HepG2 (cell line): ENCODE measurements at regions not wholly inside any gene's neighbourhood (a gene's known extent, or its start where the extent isn't known, plus 50 kb on each side); places are given as distances from the start of the nearest gene placed in this dataset.

Experiments used
- ATAC-seq: fragments of 200-7000 bp; cut with Tn5 transposase; 3 replicates; pipeline ENCODE4 v1.9.1; 2020; ENCODE audit warnings: mild to moderate bottlenecking, moderate library complexity
- BruUV-seq: library from RNA; stranded (reverse); fragments of 400-500 nt; replicated peaks from 2 replicates; lab custom pipeline; 2021; lab: Mats Ljungman, UMichigan
- CTCF ChIA-PET: fragments of 300-600 bp; formaldehyde crosslinking; extraction: SDS; loops from one replicate; lab custom pipeline; 2021; ENCODE audit warnings: low total read pairs, inconsistent platforms, low intra/inter-chr PET ratio; lab: Yijun Ruan, JAX
- POLR2A ChIA-PET: fragments of 350-600 bp; sonication (Branson Sonifier 250); formaldehyde crosslinking; loops from one replicate; lab custom pipeline; 2020; ENCODE audit warnings: antibody characterized with exemption, inconsistent platforms; lab: Yijun Ruan, JAX
- DNase-seq: peaks from one replicate; pipeline ENCODE4 v3.0.0-alpha.2; 2015; ENCODE audit warnings: low spot score
- FAIRE-seq: peaks from 3 replicates; lab custom pipeline; 2011; peaks lifted over from hg19 to GRCh38; lab: Jason Lieb, UNC
- H2AFZ ChIP-seq: one replicate; pipeline ENCODE4 v1.6.1; 2011; ENCODE audit warnings: low read length, inconsistent platforms
- H3K27ac ChIP-seq: fragments of 300-600 bp; 3 replicates; pipeline ENCODE4 v1.8.0; 2011; ENCODE audit warnings: mixed run types, mild to moderate bottlenecking, mixed read lengths, low read length, inconsistent platforms; ENCODE audit not compliant: insufficient read depth; ENCODE audit errors: extremely low read length
- H3K27me3 ChIP-seq, 2 experiments: fragments of 200-600 bp in 1 of 2; 2 replicates in 1 of 2; 3 replicates in 1 of 2; pipeline versions ENCODE4 v1.6.0 to v1.8.0; 2011; ENCODE audit warnings: low read length in 2 of 2, mild to moderate bottlenecking in 2 of 2, moderate library complexity in 2 of 2, inconsistent platforms in 1 of 2; ENCODE audit not compliant: insufficient read depth in 2 of 2, control insufficient read depth in 1 of 2
- H3K36me3 ChIP-seq, 2 experiments: fragments of 200-600 bp in 1 of 2; replicated peaks in 1 of 2; 2 replicates in 1 of 2; 3 replicates in 1 of 2; pipeline versions ENCODE4 v1.5.1 to v1.8.0; 2011; ENCODE audit warnings: low read length in 2 of 2, inconsistent platforms in 1 of 2; ENCODE audit not compliant: insufficient read depth in 2 of 2, control insufficient read depth in 1 of 2
- H3K4me1 ChIP-seq: 2 replicates; pipeline ENCODE4 v1.5.1; 2012; ENCODE audit warnings: low read length, inconsistent platforms; ENCODE audit not compliant: insufficient read depth
- H3K4me2 ChIP-seq: 2 replicates; pipeline ENCODE4 v1.6.0; 2011; ENCODE audit warnings: low read depth, low read length, inconsistent platforms
- H3K4me3 ChIP-seq, 3 experiments: fragments of 200-600 bp in 1 of 3; sonication (generic), shearing (Covaris generic) in 1 of 3; replicated peaks in 1 of 3; 2 replicates each; pipeline ENCODE4 v1.5.1; 2011 to 2016; ENCODE audit warnings: low read length in 3 of 3, inconsistent platforms in 2 of 3, low read depth in 2 of 3, mild to moderate bottlenecking in 2 of 3, control low read depth in 1 of 3, mixed read lengths in 1 of 3; ENCODE audit not compliant: insufficient read depth in 1 of 3
- H3K79me2 ChIP-seq: one replicate; pipeline ENCODE4 v1.6.1; 2011; ENCODE audit warnings: low read length, inconsistent platforms; ENCODE audit not compliant: insufficient read depth
- H3K9ac ChIP-seq: 2 replicates; pipeline ENCODE4 v1.6.0; 2011; ENCODE audit warnings: mild to moderate bottlenecking, low read depth, low read length, inconsistent platforms; ENCODE audit not compliant: insufficient read depth
- H3K9me3 ChIP-seq: 2 replicates; pipeline ENCODE4 v1.5.1; 2012; ENCODE audit warnings: mild to moderate bottlenecking, low read length
- H4K20me1 ChIP-seq: 2 replicates; pipeline ENCODE4 v1.6.0; 2011; ENCODE audit warnings: inconsistent platforms, mild to moderate bottlenecking, low read length, moderate library complexity; ENCODE audit not compliant: insufficient read depth
- HNF4A ChIP-seq: sonication (generic); formaldehyde crosslinking; IDR thresholded peaks from 2 replicates; pipeline ENCODE4 v1.4.0; 2020; ENCODE audit warnings: missing genetic modification reagents
- MEF2D ChIP-seq: sonication (generic); formaldehyde crosslinking; IDR thresholded peaks from 2 replicates; pipeline ENCODE4 v1.5.1; 2020; ENCODE audit warnings: mild to moderate bottlenecking, missing genetic modification reagents
- NR1H2 ChIP-seq: sonication (generic); formaldehyde crosslinking; IDR thresholded peaks from 2 replicates; pipeline ENCODE4 v1.8.1; 2022; ENCODE audit warnings: low read depth, missing genetic modification reagents, borderline replicate concordance
- POGK ChIP-seq: sonication (generic); formaldehyde crosslinking; conservative IDR thresholded peaks from 2 replicates; pipeline ENCODE4 v1.8.0; 2022; ENCODE audit warnings: mild to moderate bottlenecking, moderate library complexity, missing genetic modification reagents
- REPIN1 ChIP-seq: sonication (generic); formaldehyde crosslinking; IDR thresholded peaks from 2 replicates; pipeline ENCODE4 v1.8.0; 2022; ENCODE audit warnings: missing genetic modification reagents, low read depth, mild to moderate bottlenecking, borderline replicate concordance
- TAF1 ChIP-seq: sonication (generic); formaldehyde crosslinking; IDR thresholded peaks from 2 replicates; pipeline ENCODE4 v1.4.0; 2020; ENCODE audit warnings: missing genetic modification reagents
- ZBTB33 ChIP-seq: sonication (generic); formaldehyde crosslinking; IDR thresholded peaks from 2 replicates; pipeline ENCODE4 v1.4.0; 2020; ENCODE audit warnings: missing genetic modification reagents
- ZNF382 ChIP-seq: sonication (generic); formaldehyde crosslinking; IDR thresholded peaks from 2 replicates; pipeline ENCODE4 v1.5.0; 2020; ENCODE audit warnings: missing genetic modification reagents, mild to moderate bottlenecking, borderline replicate concordance
- ZNF484 ChIP-seq: sonication (generic); formaldehyde crosslinking; IDR thresholded peaks from 2 replicates; pipeline ENCODE4 v1.5.1; 2020; ENCODE audit warnings: mild to moderate bottlenecking, low read depth, missing genetic modification reagents, borderline replicate concordance
- ZNF772 ChIP-seq: sonication (generic); formaldehyde crosslinking; IDR thresholded peaks from 2 replicates; pipeline ENCODE4 v1.5.0; 2020; ENCODE audit warnings: mild to moderate bottlenecking, missing genetic modification reagents
- ZNF891 ChIP-seq: sonication (generic); formaldehyde crosslinking; IDR thresholded peaks from 2 replicates; pipeline ENCODE4 v1.5.0; 2020; ENCODE audit warnings: mild to moderate bottlenecking, missing genetic modification reagents
- WGBS: methylation state at CpG from one replicate; pipeline ENCODE4 v1.1.6; 2017; ENCODE audit warnings: low lambda C conversion rate; 5-methylcytosine and 5-hydroxymethylcytosine counted together
- in situ Hi-C: cut with HindIII; loops from 2 replicates; pipeline ENCODE4 v1.10.0; 2017; ENCODE audit warnings: low pct_unique_long_range_greater_than_20kb; ENCODE audit not compliant: extremely low pct_ligation_motif_present
- intact Hi-C: fragments of 100-400 bp; cut with micrococcal nuclease; formaldehyde crosslinking; loops from one replicate; pipeline ENCODE4 v1.10.0; 2022; ENCODE audit not compliant: unreplicated experiment

- TF ChIP-seq ZNF891: no peak
- no peak for TF ChIP-seq ZNF772
- TF ChIP-seq HNF4A (CRISPR knock-in tag): no peak
- TF ChIP-seq POGK (CRISPR knock-in tag): no peak
- TF ChIP-seq TAF1 (CRISPR knock-in tag): no peak
- TF ChIP-seq REPIN1 (CRISPR knock-in tag): no peak
- TF ChIP-seq NR1H2 (CRISPR knock-in tag): no peak
Measured at GRCh38 chr2:15009681-15010080, 377.2 kb downstream of the LRATD1 start (continued).

- H3K36me3 ChIP-seq: no peaks in the 10 kb centered on the region
- CTCF ChIA-PET: no interaction called here
- H3K79me2 ChIP-seq: no peaks in the 10 kb centered on the region
- H3K27ac ChIP-seq: no peak overlapping the region
- H3K27me3 ChIP-seq: no peaks in the 10 kb centered on the region
- H3K4me1 ChIP-seq: no peaks in the 10 kb centered on the region
- peaks cover 17% of the 10 kb centered on the region; the same call in 1 of the 2 replicates for H3K9me3 ChIP-seq
- in situ Hi-C loops (loop anchor here (25.0 kb wide), 1 partner anchor 577 kb away; the partner anchor contains the start of gene DDX1), intact Hi-C loops (no loop called here)
- BruUV-seq: no TSS peak
- DNase-seq: no peak
- no peak overlapping the region for H2AFZ ChIP-seq
- TF ChIP-seq MEF2D (CRISPR knock-in tag): no peak
- TF ChIP-seq ZNF484: no peak
- TF ChIP-seq ZNF382 (CRISPR knock-in tag): no peak
- no peak for TF ChIP-seq ZBTB33 (CRISPR knock-in tag)
- no peak overlapping the region for H3K9ac ChIP-seq
- FAIRE-seq: no peak
- POLR2A ChIA-PET: no interaction called here
- no peak overlapping the region for H3K4me3 ChIP-seq
- no peaks in the 10 kb centered on the region; the same call in 1 of the 2 replicates for H4K20me1 ChIP-seq
- 0% methylated on average over 1 of the region's 1 CpG for WGBS
- ATAC-seq: no peak
- no peak overlapping the region for H3K4me2 ChIP-seq
Measured at GRCh38 chr2:15010346-15010745, 377.8 kb downstream of the LRATD1 start.
